ENCODE measurements at regions not wholly inside any gene's neighbourhood (a gene's known extent, or its start where the extent isn't known, plus 50 kb on each side); places are given as distances from the start of the nearest gene placed in this dataset.

- no peaks in the 10 kb centered on the region for H3K27me3 ChIP-seq
- 50 to 56% methylated on average over 7 of the region's 7 CpGs for WGBS, 2 donors
- H3K4me1 ChIP-seq: no peaks in the 10 kb centered on the region
- H3K27ac ChIP-seq: no peak overlapping the region
- no peaks in the 10 kb centered on the region for H3K9me3 ChIP-seq
- DNase-seq (ENCODE audit: low spot score in 2 of 2): no peak
- no peaks in the 10 kb centered on the region for H3K36me3 ChIP-seq
- H3K4me3 ChIP-seq: no peak overlapping the region
- no peak for TF ChIP-seq CTCF (IDR thresholded peaks at IDR 0.05)
- TF ChIP-seq EP300 (IDR thresholded peaks at IDR 0.05): no peak
- TF ChIP-seq POLR2A (IDR thresholded peaks at IDR 0.05): no peak
These were observed 133.1 kb upstream of the PPP2R2D start for GRCh38 chr10:131767716-131768115.

GRCh38 chr10:131769571-131770410 lies 131.0 kb upstream of the PPP2R2D start:
- TF ChIP-seq CTCF (IDR thresholded peaks at IDR 0.05) (no peak), POLR2A (IDR thresholded peaks at IDR 0.05) (no peak), EP300 (IDR thresholded peaks at IDR 0.05) (no peak)
- no peak for DNase-seq (ENCODE audit: low spot score in 2 of 2)
- Histone ChIP-seq H3K4me3 (no peak overlapping the region), H3K27ac (no peak overlapping the region), H3K4me1 (no peaks in the 10 kb centered on the region), H3K36me3 (no peaks in the 10 kb centered on the region), H3K27me3 (no peaks in the 10 kb centered on the region), H3K9me3 (peaks cover 0 to 2% (median 0%) of the 10 kb centered on the region in 4 donors)
- WGBS, 2 donors: 75 to 83% methylated on average over 19 of the region's 19 CpGs

- H3K9me3 ChIP-seq: peaks cover 0 to 14% (median 0%) of the 10 kb centered on the region in 4 donors
- WGBS, 2 donors: 82 to 86% methylated on average over 16 to 21 of the region's 21 CpGs
- TF ChIP-seq POLR2A (IDR thresholded peaks at IDR 0.05): no peak
- no peak for TF ChIP-seq CTCF (IDR thresholded peaks at IDR 0.05)
- TF ChIP-seq EP300 (IDR thresholded peaks at IDR 0.05): no peak
- no peak overlapping the region for H3K27ac ChIP-seq
- no peaks in the 10 kb centered on the region for H3K36me3 ChIP-seq
- no peak overlapping the region for H3K4me3 ChIP-seq
- no peaks in the 10 kb centered on the region for H3K4me1 ChIP-seq
- H3K27me3 ChIP-seq: no peaks in the 10 kb centered on the region
- DNase-seq (ENCODE audit: low spot score in 2 of 2): no peak
These were observed 129.7 kb upstream of the PPP2R2D start for GRCh38 chr10:131770946-131771633.

- peaks cover 0 to 21% (median 0%) of the 10 kb centered on the region in 4 donors for H3K9me3 ChIP-seq
- H3K27me3 ChIP-seq: no peaks in the 10 kb centered on the region
- no peaks in the 10 kb centered on the region for H3K4me1 ChIP-seq
- no peak overlapping the region for H3K27ac ChIP-seq
- H3K36me3 ChIP-seq: no peaks in the 10 kb centered on the region
- TF ChIP-seq EP300 (IDR thresholded peaks at IDR 0.05) (no peak), POLR2A (IDR thresholded peaks at IDR 0.05) (no peak), CTCF (IDR thresholded peaks at IDR 0.05) (no peak)
- 81 to 90% methylated on average over 14 to 16 of the region's 16 CpGs for WGBS, 2 donors
- no peak overlapping the region for H3K4me3 ChIP-seq
- DNase-seq (ENCODE audit: low spot score in 2 of 2): no peak
These were observed 129.0 kb upstream of the PPP2R2D start for GRCh38 chr10:131771634-131772358.
